SK-N-SH treated with all-trans-retinoic acid at 6 μM for 48 hours (cell line): ENCODE measurements at regions not wholly inside any gene's neighbourhood (a gene's known extent, or its start where the extent isn't known, plus 50 kb on each side); places are given as distances from the start of the nearest gene placed in this dataset.

ENCODE experiments used
- RARB ChIP-seq: fragments of 250-450 bp; sonication (Bioruptor Pico); IDR thresholded peaks from 2 replicates; pipeline ENCODE4 v1.8.0; 2021; ENCODE audit warnings: mild to moderate bottlenecking, moderate library complexity
- TCF4 ChIP-seq: fragments of 250-450 bp; sonication (Bioruptor Pico); IDR thresholded peaks from 2 replicates; pipeline ENCODE4 v1.8.0; 2021; ENCODE audit warnings: mild to moderate bottlenecking, moderate library complexity, borderline replicate concordance
- TF ChIP-seq, protein P1 (sequence below): fragments of 250-450 bp; sonication (Bioruptor Pico); IDR thresholded peaks from 2 replicates; pipeline ENCODE4 v1.5.0; 2020; ENCODE audit warnings: mild to moderate bottlenecking, moderate library complexity

DNA sequence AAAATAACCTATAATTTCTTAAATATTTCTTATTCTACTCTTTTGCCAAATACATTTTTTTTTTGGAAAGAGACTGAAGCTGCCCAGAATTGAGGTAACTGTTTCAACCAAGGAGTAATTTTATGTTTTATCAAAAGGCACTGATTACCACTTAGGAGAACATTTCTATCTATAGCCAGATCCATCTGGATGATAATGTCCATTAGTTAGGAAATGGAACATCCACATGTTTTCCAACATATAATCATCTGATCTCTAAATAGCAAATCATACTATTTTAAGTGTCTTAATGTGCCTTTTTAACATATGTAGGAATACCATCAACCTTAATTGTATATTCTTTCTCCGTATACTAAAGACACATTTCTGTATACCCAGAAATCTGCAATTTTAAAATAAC lies 1068.9 kb downstream of the NXPH1 start:
- TF ChIP-seq, protein P1, sequence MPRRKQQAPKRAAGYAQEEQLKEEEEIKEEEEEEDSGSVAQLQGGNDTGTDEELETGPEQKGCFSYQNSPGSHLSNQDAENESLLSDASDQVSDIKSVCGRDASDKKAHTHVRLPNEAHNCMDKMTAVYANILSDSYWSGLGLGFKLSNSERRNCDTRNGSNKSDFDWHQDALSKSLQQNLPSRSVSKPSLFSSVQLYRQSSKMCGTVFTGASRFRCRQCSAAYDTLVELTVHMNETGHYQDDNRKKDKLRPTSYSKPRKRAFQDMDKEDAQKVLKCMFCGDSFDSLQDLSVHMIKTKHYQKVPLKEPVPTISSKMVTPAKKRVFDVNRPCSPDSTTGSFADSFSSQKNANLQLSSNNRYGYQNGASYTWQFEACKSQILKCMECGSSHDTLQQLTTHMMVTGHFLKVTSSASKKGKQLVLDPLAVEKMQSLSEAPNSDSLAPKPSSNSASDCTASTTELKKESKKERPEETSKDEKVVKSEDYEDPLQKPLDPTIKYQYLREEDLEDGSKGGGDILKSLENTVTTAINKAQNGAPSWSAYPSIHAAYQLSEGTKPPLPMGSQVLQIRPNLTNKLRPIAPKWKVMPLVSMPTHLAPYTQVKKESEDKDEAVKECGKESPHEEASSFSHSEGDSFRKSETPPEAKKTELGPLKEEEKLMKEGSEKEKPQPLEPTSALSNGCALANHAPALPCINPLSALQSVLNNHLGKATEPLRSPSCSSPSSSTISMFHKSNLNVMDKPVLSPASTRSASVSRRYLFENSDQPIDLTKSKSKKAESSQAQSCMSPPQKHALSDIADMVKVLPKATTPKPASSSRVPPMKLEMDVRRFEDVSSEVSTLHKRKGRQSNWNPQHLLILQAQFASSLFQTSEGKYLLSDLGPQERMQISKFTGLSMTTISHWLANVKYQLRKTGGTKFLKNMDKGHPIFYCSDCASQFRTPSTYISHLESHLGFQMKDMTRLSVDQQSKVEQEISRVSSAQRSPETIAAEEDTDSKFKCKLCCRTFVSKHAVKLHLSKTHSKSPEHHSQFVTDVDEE, result peak; percentile 99
- TF ChIP-seq TCF4 (CRISPR knock-in tag) (peak; percentile 100), RARB (no peak)
